Tibial nerve (tissue), 4 donors: ENCODE measurements at regions not wholly inside any gene's neighbourhood (a gene's known extent, or its start where the extent isn't known, plus 50 kb on each side); places are given as distances from the start of the nearest gene placed in this dataset.

ENCODE experiments used
- CTCF ChIP-seq, 5 experiments: fragments of 200-600 bp in 3 of 5; fragments of 450-650 bp in 2 of 5; sonication (generic) in 3 of 5; IDR thresholded peaks; one replicate each; pipeline ENCODE4 v1.5.1; 2016 to 2019; ENCODE audit warnings: antibody characterized with exemption in 5 of 5, mild to moderate bottlenecking in 3 of 5, moderate library complexity in 2 of 5
- EP300 ChIP-seq, 2 donors: sonication (generic); formaldehyde crosslinking; IDR thresholded peaks; one replicate each; pipeline ENCODE4 v1.6.1; 2017; ENCODE audit warnings: antibody characterized with exemption in 2 of 2, mild to moderate bottlenecking in 1 of 2

DNA sequence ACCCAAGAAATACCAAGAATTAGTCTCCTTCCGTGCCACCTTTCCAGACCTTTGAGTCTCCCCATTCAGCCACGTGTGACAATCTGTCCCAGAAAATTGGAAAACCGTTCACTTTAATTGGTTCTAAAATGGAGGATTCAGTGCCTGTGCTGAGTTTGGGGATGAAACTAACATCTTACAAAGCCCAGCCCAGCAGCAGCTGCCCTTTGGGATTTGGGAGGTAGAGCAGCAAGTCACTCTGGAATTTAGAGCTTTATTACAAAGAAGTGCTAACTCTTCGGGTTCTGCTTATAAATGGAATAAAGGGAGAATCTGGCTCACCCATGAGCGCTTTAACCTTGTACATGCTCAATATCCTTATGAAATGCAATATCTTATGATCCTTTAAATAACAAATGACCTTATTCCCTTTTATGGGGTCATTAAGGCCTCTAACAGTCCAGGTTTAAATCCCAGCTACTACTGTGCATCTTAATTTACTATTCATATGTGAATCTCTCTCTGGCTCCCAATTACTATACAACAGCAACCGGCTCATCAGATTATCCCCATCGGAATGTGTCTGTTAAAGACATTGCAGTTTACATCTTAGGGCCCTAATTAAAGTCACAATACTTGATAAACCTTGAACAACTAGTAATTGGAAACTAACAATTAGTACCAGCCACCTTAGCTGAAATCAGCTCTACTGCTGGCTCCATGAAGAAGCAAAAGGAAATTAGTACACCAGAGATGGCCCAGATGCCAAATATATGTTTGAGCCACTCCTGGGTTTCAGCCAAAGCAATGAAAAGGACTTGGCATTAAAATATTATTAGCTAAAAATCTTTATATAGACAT lies 271.8 kb upstream of the SMARCA2 start:
- TF ChIP-seq EP300 (IDR thresholded peaks at IDR 0.05): no peak
- no peak for TF ChIP-seq CTCF (IDR thresholded peaks at IDR 0.05)
